Heart left ventricle (tissue), 16 donors: ENCODE measurements at regions not wholly inside any gene's neighbourhood (a gene's known extent, or its start where the extent isn't known, plus 50 kb on each side); places are given as distances from the start of the nearest gene placed in this dataset.

Experiments used
- ATAC-seq, 4 donors: fragments of 200-7000 bp; cut with Tn5 transposase; one replicate each; pipeline ENCODE4 v1.9.1; 2020 to 2022; ENCODE audit warnings: moderate library complexity in 4 of 4, mild to moderate bottlenecking in 3 of 4, moderate number of reproducible peaks in 1 of 4
- DNase-seq, 5 donors: peaks; one replicate each; pipeline ENCODE4 v3.0.0-alpha.2; 2020
- H3K27ac ChIP-seq, 12 donors: fragments of 200-600 bp; sonication (generic) in 4 of 12; one replicate each; pipeline versions ENCODE4 v1.5.0 to v1.8.0; 2016 to 2022; ENCODE audit warnings: mild to moderate bottlenecking in 2 of 12
- H3K27me3 ChIP-seq, 9 donors: fragments of 200-600 bp; sonication (generic) in 2 of 9; one replicate each; pipeline versions ENCODE4 v1.5.1 to v1.8.0; 2016 to 2022; ENCODE audit warnings: mild to moderate bottlenecking in 3 of 9
- H3K36me3 ChIP-seq, 9 donors: fragments of 200-600 bp; sonication (generic) in 2 of 9; one replicate each; pipeline versions ENCODE4 v1.5.0 to v1.8.0; 2018 to 2022; ENCODE audit warnings: mild to moderate bottlenecking in 2 of 9
- H3K4me1 ChIP-seq, 12 donors: fragments of 200-600 bp; sonication (generic) in 4 of 12; one replicate each; pipeline versions ENCODE4 v1.5.0 to v1.8.0; 2016 to 2022; ENCODE audit warnings: mild to moderate bottlenecking in 3 of 12
- H3K4me3 ChIP-seq, 12 donors: fragments of 200-600 bp; sonication (generic) in 4 of 12; one replicate each; pipeline versions ENCODE4 v1.5.0 to v1.8.0; 2017 to 2022; ENCODE audit warnings: mild to moderate bottlenecking in 9 of 12, moderate library complexity in 4 of 12
- H3K9me3 ChIP-seq, 12 donors: fragments of 200-600 bp; sonication (generic) in 4 of 12; one replicate each; pipeline versions ENCODE4 v1.5.0 to v1.8.0; 2016 to 2022; ENCODE audit warnings: mild to moderate bottlenecking in 1 of 12
- POLR2A ChIP-seq, 2 donors: fragments of 450-650 bp; IDR thresholded peaks; one replicate each; pipeline ENCODE4 v1.6.1; 2017; ENCODE audit warnings: antibody characterized with exemption in 2 of 2, mild to moderate bottlenecking in 2 of 2, moderate library complexity in 2 of 2
- WGBS, 4 donors: extraction: QIAGEN DNeasy Blood & Tissue Kit in 2 of 4; methylation state at CpG; one replicate each; pipeline versions ENCODE4 v1.1.5 to v1.1.7; 2013 to 2018; 5-methylcytosine and 5-hydroxymethylcytosine counted together
- intact Hi-C, 10 donors: fragments of 100-400 bp; cut with DNase I; formaldehyde crosslinking; loops; one replicate each; pipeline versions ENCODE4 v1.11.1 to v1.14.2; 2022
- TF ChIP-seq, protein P1 (sequence below), 12 donors: fragments of 200-600 bp; sonication (generic) in 4 of 12; IDR thresholded peaks; one replicate each; pipeline versions ENCODE4 v1.5.0 to v1.8.0; 2018 to 2022; ENCODE audit warnings: antibody characterized with exemption in 12 of 12, mild to moderate bottlenecking in 5 of 12
- donor health status: ischemic (EF 13 %, LVEDD 7.1; RV severe dilation, severe dysfunction).
- donor health status: healthy with polysubstance abuse.
- donor health status: DM: no; HTN: yes; CAD: no.
- donor health status: DM: no; HTN: no; CAD: no.
- donor health status: ischemic (EF 25% LVEDD 6.9; RV normal size, moderate dysfunction).
- donor health status: ischemic (EF 25% LVEDD 5.7; RV mildly dilated, moderate dysfunction).
- donor health status: healthy.
- donor health status: DM: yes; HTN: yes; CAD: no.
- donor health status: ischemic (EF 35%, LVEDD 5.7; RV mildly dilated, moderate dysfunction).
- donor health status: nonischemic (EF 11% LVEDD 7.7; RV severe dilation, severe dysfunction).
- donor health status: DM: yes; HTN: yes; CAD: no.
- donor health status: PGD.
- donor health status: ischemic (EF 29% LVEDD 5.4; RV normal size, mild dysfunction).
- donor health status: nonischemic (EF 23%, LVEDD 6.1; RV moderate dilation, normal function).

DNA sequence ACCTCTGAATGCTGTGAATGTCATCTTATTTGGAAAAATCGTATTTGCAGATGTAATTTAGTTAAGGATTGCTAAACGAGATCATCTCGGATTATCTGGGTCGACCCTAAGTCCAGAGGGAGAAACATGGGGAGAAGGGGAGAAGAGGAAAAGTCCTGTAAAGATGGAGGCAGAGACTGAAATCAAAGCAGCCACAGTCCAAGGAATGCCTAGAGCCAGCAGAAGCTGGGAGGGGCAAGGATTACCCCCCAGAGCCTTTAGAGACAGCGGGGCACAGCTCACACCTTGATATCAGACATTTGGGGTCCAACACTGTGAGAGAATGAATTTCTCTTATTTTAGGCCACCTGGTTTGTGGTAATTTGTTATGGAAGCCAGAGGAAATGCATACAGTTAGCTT lies 104.9 kb upstream of the YPEL5 start:
- Histone ChIP-seq H3K4me3 (no peak overlapping the region), H3K4me1 (no peaks in the 10 kb centered on the region), H3K27ac (no peak overlapping the region), H3K27me3 (peaks cover 0 to 20% (median 6%) of the 10 kb centered on the region in 9 donors), H3K36me3 (no peaks in the 10 kb centered on the region), H3K9me3 (no peaks in the 10 kb centered on the region)
- DNase-seq (no peak), ATAC-seq (no peak)
- 65 to 76% (median 74%) methylated on average over 5 of the region's 5 CpGs for WGBS, 4 donors
- TF ChIP-seq, protein P1, sequence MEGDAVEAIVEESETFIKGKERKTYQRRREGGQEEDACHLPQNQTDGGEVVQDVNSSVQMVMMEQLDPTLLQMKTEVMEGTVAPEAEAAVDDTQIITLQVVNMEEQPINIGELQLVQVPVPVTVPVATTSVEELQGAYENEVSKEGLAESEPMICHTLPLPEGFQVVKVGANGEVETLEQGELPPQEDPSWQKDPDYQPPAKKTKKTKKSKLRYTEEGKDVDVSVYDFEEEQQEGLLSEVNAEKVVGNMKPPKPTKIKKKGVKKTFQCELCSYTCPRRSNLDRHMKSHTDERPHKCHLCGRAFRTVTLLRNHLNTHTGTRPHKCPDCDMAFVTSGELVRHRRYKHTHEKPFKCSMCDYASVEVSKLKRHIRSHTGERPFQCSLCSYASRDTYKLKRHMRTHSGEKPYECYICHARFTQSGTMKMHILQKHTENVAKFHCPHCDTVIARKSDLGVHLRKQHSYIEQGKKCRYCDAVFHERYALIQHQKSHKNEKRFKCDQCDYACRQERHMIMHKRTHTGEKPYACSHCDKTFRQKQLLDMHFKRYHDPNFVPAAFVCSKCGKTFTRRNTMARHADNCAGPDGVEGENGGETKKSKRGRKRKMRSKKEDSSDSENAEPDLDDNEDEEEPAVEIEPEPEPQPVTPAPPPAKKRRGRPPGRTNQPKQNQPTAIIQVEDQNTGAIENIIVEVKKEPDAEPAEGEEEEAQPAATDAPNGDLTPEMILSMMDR (IDR thresholded peaks at IDR 0.05): no peak
- no peak for TF ChIP-seq POLR2A (IDR thresholded peaks at IDR 0.05)
- intact Hi-C loops: no loop called here

DNA sequence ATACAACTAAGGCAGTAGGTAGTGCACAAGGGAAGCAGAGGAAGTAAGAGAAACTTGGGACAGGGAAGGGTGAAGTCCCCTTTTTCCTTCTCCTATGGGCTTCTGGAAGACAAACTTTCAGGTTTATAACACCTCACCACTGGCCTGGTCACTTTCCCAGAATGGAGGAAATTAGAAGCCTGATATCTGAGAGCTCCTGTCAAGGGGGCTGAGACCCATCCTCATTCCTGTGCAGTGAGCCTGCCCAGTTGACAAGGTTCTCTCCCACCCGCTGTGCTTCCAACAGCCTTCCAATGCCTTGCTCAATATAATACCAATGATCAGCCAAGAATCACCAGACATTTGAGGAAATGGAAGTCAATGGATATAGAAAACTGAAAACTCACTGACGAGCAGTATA lies 100.4 kb upstream of the YPEL5 start:
- Histone ChIP-seq H3K36me3 (no peaks in the 10 kb centered on the region), H3K9me3 (no peaks in the 10 kb centered on the region), H3K27ac (no peak overlapping the region), H3K4me1 (no peaks in the 10 kb centered on the region), H3K4me3 (no peak overlapping the region), H3K27me3 (peaks cover 0 to 22% (median 6%) of the 10 kb centered on the region in 9 donors)
- intact Hi-C loops: no loop called here
- ATAC-seq (no peak), DNase-seq (no peak)
- TF ChIP-seq, protein P1 (IDR thresholded peaks at IDR 0.05): no peak
- TF ChIP-seq POLR2A (IDR thresholded peaks at IDR 0.05): no peak
- WGBS, 4 donors: 77 to 90% (median 82%) methylated on average over 2 of the region's 2 CpGs

DNA sequence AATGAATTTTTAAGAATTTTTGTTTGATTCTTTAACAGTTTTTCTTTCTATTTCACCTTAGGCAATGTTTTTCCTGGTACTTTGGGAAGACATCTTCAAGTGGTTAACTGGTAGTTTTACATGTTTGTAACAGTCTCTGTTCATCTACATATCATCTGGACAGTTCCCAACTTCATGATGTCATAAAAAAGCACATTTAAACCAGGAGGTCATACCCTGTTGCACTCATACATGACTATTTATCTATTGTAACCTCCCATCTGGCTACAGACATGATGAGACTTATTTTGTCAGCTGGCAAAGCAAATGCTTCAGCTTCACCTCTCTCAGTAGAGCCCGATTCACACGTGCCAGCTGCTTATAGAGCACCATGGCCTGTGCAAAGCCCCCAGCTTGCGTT lies 99.8 kb upstream of the YPEL5 start:
- TF ChIP-seq, protein P1 (IDR thresholded peaks at IDR 0.05): no peak
- no peak for TF ChIP-seq POLR2A (IDR thresholded peaks at IDR 0.05)
- Histone ChIP-seq H3K36me3 (no peaks in the 10 kb centered on the region), H3K4me1 (no peaks in the 10 kb centered on the region), H3K27me3 (peaks cover 0 to 22% (median 6%) of the 10 kb centered on the region in 9 donors), H3K4me3 (no peak overlapping the region), H3K9me3 (no peaks in the 10 kb centered on the region), H3K27ac (no peak overlapping the region)
- intact Hi-C loops: no loop called here
- ATAC-seq (no peak), DNase-seq (no peak)
- WGBS, 4 donors: 70 to 85% (median 75%) methylated on average over 3 of the region's 3 CpGs

DNA sequence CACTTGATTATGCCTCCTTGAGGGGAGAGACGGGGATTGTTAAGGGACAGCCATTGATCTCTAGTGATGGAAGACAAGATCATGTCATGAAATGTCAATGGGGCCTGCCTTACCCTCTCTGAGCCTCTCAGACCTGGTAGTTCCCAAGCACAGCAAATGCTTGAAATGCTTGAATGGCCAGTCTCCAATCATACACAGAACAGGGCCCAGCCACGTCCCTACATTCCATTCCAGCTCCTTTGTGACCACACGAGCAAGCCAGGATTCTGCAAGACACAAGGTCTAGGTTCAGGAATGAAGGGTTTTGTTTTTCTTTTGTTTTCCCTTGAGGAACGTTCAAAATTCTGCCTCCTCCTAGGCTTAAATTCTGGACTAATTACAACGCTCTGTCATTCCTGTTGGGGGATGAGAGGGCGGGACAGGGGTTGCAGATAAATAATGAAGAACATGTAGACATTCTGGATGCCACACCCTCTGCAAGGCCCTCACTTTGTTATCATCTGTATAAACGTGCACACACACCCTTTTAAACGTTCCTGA lies 98.1 kb upstream of the YPEL5 start:
- WGBS, 4 donors: 49 to 60% (median 53%) methylated on average over 8 of the region's 8 CpGs
- H3K27ac ChIP-seq: no peak overlapping the region
- TF ChIP-seq, protein P1 (IDR thresholded peaks at IDR 0.05): no peak
- TF ChIP-seq POLR2A (IDR thresholded peaks at IDR 0.05): no peak
- peaks cover 0 to 22% (median 6%) of the 10 kb centered on the region in 9 donors for H3K27me3 ChIP-seq
- H3K4me1 ChIP-seq: no peaks in the 10 kb centered on the region
- intact Hi-C loops: no loop called here
- no peaks in the 10 kb centered on the region for H3K9me3 ChIP-seq
- H3K36me3 ChIP-seq: no peaks in the 10 kb centered on the region
- H3K4me3 ChIP-seq: no peak overlapping the region
- no peak for ATAC-seq
- DNase-seq: no peak
